ENCODE measurements at regions not wholly inside any gene's neighbourhood (a gene's known extent, or its start where the extent isn't known, plus 50 kb on each side); places are given as distances from the start of the nearest gene placed in this dataset.
"Not testable (repeated sequence)": the region's sequence is repeated elsewhere in the genome, so short reads cannot be mapped to it uniquely, and the experiment has no call there.

- no peak overlapping the region for H3K4me2 ChIP-seq (ENCODE audit: insufficient read depth, low read length)
- H4K20me1 ChIP-seq (ENCODE audit: insufficient read depth, low read length), result no peaks in the 10 kb centered on the region
- no peak for DNase-seq (ENCODE audit: insufficient read length, low spot score, missing footprints)
- no peaks in the 10 kb centered on the region for H3K27me3 ChIP-seq (ENCODE audit: insufficient read depth, low read length)
- H3K4me3 ChIP-seq (ENCODE audit: insufficient read depth, low read length), result no peak overlapping the region
- no peak overlapping the region for H3K27ac ChIP-seq (ENCODE audit: low read depth, low read length)
- no peak for TF ChIP-seq CTCF (IDR thresholded peaks at IDR 0.05; ENCODE audit: extremely low read depth, low read depth, low read length)
- H3K9me3 ChIP-seq (ENCODE audit: low read depth, low read length), result no peaks in the 10 kb centered on the region
- no peaks in the 10 kb centered on the region for H3K79me2 ChIP-seq (ENCODE audit: insufficient read depth, low read length)
- H3K4me1 ChIP-seq (ENCODE audit: insufficient read depth, low read length), result no peaks in the 10 kb centered on the region
- H2AFZ ChIP-seq (ENCODE audit: low read length), result no peak overlapping the region
- no peaks in the 10 kb centered on the region for H3K36me3 ChIP-seq (ENCODE audit: insufficient read depth, low read length)
Measured at GRCh38 chr2:59171019-59171418, 929.9 kb upstream of the FANCL start.

- Histone ChIP-seq H3K36me3 (ENCODE audit: insufficient read depth, low read length) (no peaks in the 10 kb centered on the region), H2AFZ (ENCODE audit: low read length) (no peak overlapping the region), H4K20me1 (ENCODE audit: insufficient read depth, low read length) (no peaks in the 10 kb centered on the region), H3K27me3 (ENCODE audit: insufficient read depth, low read length) (no peaks in the 10 kb centered on the region), H3K79me2 (ENCODE audit: insufficient read depth, low read length) (no peaks in the 10 kb centered on the region), H3K4me3 (ENCODE audit: insufficient read depth, low read length) (no peak overlapping the region), H3K27ac (ENCODE audit: low read depth, low read length) (no peak overlapping the region), H3K4me2 (ENCODE audit: insufficient read depth, low read length) (no peak overlapping the region), H3K4me1 (ENCODE audit: insufficient read depth, low read length) (no peaks in the 10 kb centered on the region), H3K9me3 (ENCODE audit: low read depth, low read length) (no peaks in the 10 kb centered on the region)
- DNase-seq (ENCODE audit: insufficient read length, low spot score, missing footprints), result no peak
- TF ChIP-seq CTCF (IDR thresholded peaks at IDR 0.05; ENCODE audit: extremely low read depth, low read depth, low read length), result no peak
Measured at GRCh38 chr2:59168766-59169165, 927.6 kb upstream of the FANCL start.

- H3K27ac ChIP-seq (ENCODE audit: low read depth, low read length), result no peak overlapping the region
- H2AFZ ChIP-seq (ENCODE audit: low read length), result no peak overlapping the region
- TF ChIP-seq CTCF (IDR thresholded peaks at IDR 0.05; ENCODE audit: extremely low read depth, low read depth, low read length), result no peak
- H3K36me3 ChIP-seq (ENCODE audit: insufficient read depth, low read length), result no peaks in the 10 kb centered on the region
- no peaks in the 10 kb centered on the region for H4K20me1 ChIP-seq (ENCODE audit: insufficient read depth, low read length)
- no peak overlapping the region for H3K4me2 ChIP-seq (ENCODE audit: insufficient read depth, low read length)
- H3K27me3 ChIP-seq (ENCODE audit: insufficient read depth, low read length), result no peaks in the 10 kb centered on the region
- DNase-seq (ENCODE audit: insufficient read length, low spot score, missing footprints), result no peak
- no peaks in the 10 kb centered on the region for H3K4me1 ChIP-seq (ENCODE audit: insufficient read depth, low read length)
- no peak overlapping the region for H3K4me3 ChIP-seq (ENCODE audit: insufficient read depth, low read length)
- H3K9me3 ChIP-seq (ENCODE audit: low read depth, low read length), result no peaks in the 10 kb centered on the region
- no peaks in the 10 kb centered on the region for H3K79me2 ChIP-seq (ENCODE audit: insufficient read depth, low read length)
Measured at GRCh38 chr2:59167514-59167913, 926.4 kb upstream of the FANCL start.

GRCh38 chr2:59157908-59158307 lies 916.8 kb upstream of the FANCL start:
- not testable (repeated sequence) for DNase-seq (ENCODE audit: insufficient read length, low spot score, missing footprints); H3K4me3 ChIP-seq (ENCODE audit: insufficient read depth, low read length); H3K79me2 ChIP-seq (ENCODE audit: insufficient read depth, low read length); H3K36me3 ChIP-seq (ENCODE audit: insufficient read depth, low read length); H3K4me2 ChIP-seq (ENCODE audit: insufficient read depth, low read length); H2AFZ ChIP-seq (ENCODE audit: low read length); H3K4me1 ChIP-seq (ENCODE audit: insufficient read depth, low read length); H3K9me3 ChIP-seq (ENCODE audit: low read depth, low read length); H3K27me3 ChIP-seq (ENCODE audit: insufficient read depth, low read length); H3K27ac ChIP-seq (ENCODE audit: low read depth, low read length); H4K20me1 ChIP-seq (ENCODE audit: insufficient read depth, low read length)

- H3K27me3 ChIP-seq (ENCODE audit: insufficient read depth, low read length), result no peaks in the 10 kb centered on the region
- H3K36me3 ChIP-seq (ENCODE audit: insufficient read depth, low read length), result no peaks in the 10 kb centered on the region
- no peaks in the 10 kb centered on the region for H3K9me3 ChIP-seq (ENCODE audit: low read depth, low read length)
- H3K4me1 ChIP-seq (ENCODE audit: insufficient read depth, low read length), result no peaks in the 10 kb centered on the region
- H3K4me3 ChIP-seq (ENCODE audit: insufficient read depth, low read length), result no peak overlapping the region
- no peak overlapping the region for H3K4me2 ChIP-seq (ENCODE audit: insufficient read depth, low read length)
- TF ChIP-seq CTCF (IDR thresholded peaks at IDR 0.05; ENCODE audit: extremely low read depth, low read depth, low read length), result no peak
- no peaks in the 10 kb centered on the region for H3K79me2 ChIP-seq (ENCODE audit: insufficient read depth, low read length)
- DNase-seq (ENCODE audit: insufficient read length, low spot score, missing footprints), result no peak
- H3K27ac ChIP-seq (ENCODE audit: low read depth, low read length), result no peak overlapping the region
- no peak overlapping the region for H2AFZ ChIP-seq (ENCODE audit: low read length)
- H4K20me1 ChIP-seq (ENCODE audit: insufficient read depth, low read length), result no peaks in the 10 kb centered on the region
Measured at GRCh38 chr2:59151805-59152204, 910.7 kb upstream of the FANCL start.

All from osteoblast (primary cell).